HCT116 (cell line): ENCODE measurements at regions not wholly inside any gene's neighbourhood (a gene's known extent, or its start where the extent isn't known, plus 50 kb on each side); places are given as distances from the start of the nearest gene placed in this dataset.

Experiments
- ATAC-seq: fragments of 200-7000 bp; cut with Tn5 transposase; 2 replicates; pipeline ENCODE4 v1.9.1; 2020; ENCODE audit warnings: mild to moderate bottlenecking, moderate library complexity
- BruUV-seq: library from RNA; stranded (reverse); fragments of 400-500 nt; replicated peaks from 2 replicates; lab custom pipeline; 2021; lab: Mats Ljungman, UMichigan
- CTCF ChIA-PET: fragments of 300-600 bp; sonication (Branson Sonifier 250); formaldehyde crosslinking; loops from one replicate; lab custom pipeline; 2021; ENCODE audit warnings: antibody characterized with exemption; lab: Charles Lee
- POLR2A ChIA-PET: fragments of 300-600, 350-600 bp; sonication (Branson Sonifier 250); formaldehyde crosslinking; loops from one replicate; lab custom pipeline; 2021; ENCODE audit warnings: antibody characterized with exemption; lab: Charles Lee
- RAD21 ChIA-PET, 2 experiments: fragments of 300-600 bp; sonication (Branson Sonifier 250); formaldehyde crosslinking; loops; one replicate each; lab custom pipeline; 2023; ENCODE audit warnings: low total read pairs in 2 of 2; ENCODE audit not compliant: uncharacterized antibody in 2 of 2, unreplicated experiment in 2 of 2, low non-redundant PET in 1 of 2; lab: Charles Lee
- DNase-seq: peaks from one replicate; pipeline ENCODE4 v3.0.0-alpha.2; 2010; ENCODE audit warnings: low read depth, low spot score
- H2AFZ ChIP-seq: fragments of 200-600 bp; shearing (Covaris generic), sonication (generic); 2 replicates; pipeline ENCODE4 v1.6.1; 2017; ENCODE audit warnings: low read depth, mixed run types, mixed read lengths, antibody characterized with exemption, low read length; ENCODE audit not compliant: poor library complexity, severe bottlenecking
- H3K27ac ChIP-seq: 2 replicates; pipeline ENCODE4 v1.5.1; 2012; ENCODE audit warnings: low read depth, low read length
- H3K27me3 ChIP-seq: fragments of 200-600 bp; sonication (generic); 2 replicates; pipeline ENCODE4 v1.6.1; 2016; ENCODE audit warnings: mixed run types, low read length, mixed read lengths; ENCODE audit not compliant: insufficient read depth
- H3K36me3 ChIP-seq, 2 experiments: fragments of 200-500 bp in 1 of 2; fragments of 200-600 bp in 1 of 2; sonication (Bioruptor generic) in 1 of 2; sonication (generic) in 1 of 2; 2 replicates each; pipeline versions ENCODE4 v1.5.1 to v1.6.1; 2014 to 2016; ENCODE audit warnings: low read length in 2 of 2, inconsistent platforms in 1 of 2, mixed read lengths in 1 of 2, mixed run types in 1 of 2; ENCODE audit not compliant: insufficient read depth in 2 of 2, control insufficient read depth in 1 of 2
- H3K4me1 ChIP-seq, 2 experiments: fragments of 200-600 bp in 1 of 2; sonication (generic) in 1 of 2; 2 replicates each; pipeline versions ENCODE4 v1.5.1 to v1.6.1; 2012 to 2017; ENCODE audit warnings: low read length in 2 of 2, inconsistent platforms in 1 of 2, mild to moderate bottlenecking in 1 of 2, mixed read lengths in 1 of 2, mixed run types in 1 of 2, moderate library complexity in 1 of 2; ENCODE audit not compliant: insufficient read depth in 2 of 2, control insufficient read depth in 1 of 2
- H3K4me2 ChIP-seq: fragments of 200-600 bp; sonication (generic); 2 replicates; pipeline ENCODE4 v1.6.1; 2017; ENCODE audit warnings: mixed run types, low read length, mixed read lengths
- H3K4me3 ChIP-seq, 2 experiments: fragments of 200-600 bp in 1 of 2; sonication (generic) in 1 of 2; replicated peaks in 1 of 2; 2 replicates each; pipeline ENCODE4 v1.5.1; 2011 to 2016; ENCODE audit warnings: low read length in 2 of 2, control low read depth in 1 of 2, low read depth in 1 of 2, mild to moderate bottlenecking in 1 of 2, mixed read lengths in 1 of 2, mixed run types in 1 of 2
- H3K79me2 ChIP-seq: fragments of 200-600 bp; sonication (generic); 2 replicates; pipeline ENCODE4 v1.6.1; 2017; ENCODE audit warnings: mild to moderate bottlenecking, mixed run types, low read length, moderate library complexity, mixed read lengths; ENCODE audit not compliant: insufficient read depth
- H3K9ac ChIP-seq: fragments of 200-600 bp; sonication (generic); 2 replicates; pipeline ENCODE4 v1.6.1; 2016; ENCODE audit warnings: low read length, mixed read lengths
- H3K9me2 ChIP-seq: fragments of 200-600 bp; sonication (generic), shearing (Covaris generic); 2 replicates; pipeline ENCODE4 v1.6.1; 2017; ENCODE audit warnings: mixed run types, mild to moderate bottlenecking, moderate library complexity; ENCODE audit not compliant: insufficient read depth
- H3K9me3 ChIP-seq, 2 experiments: fragments of 200-500 bp in 1 of 2; fragments of 200-600 bp in 1 of 2; sonication (Bioruptor generic) in 1 of 2; sonication (generic) in 1 of 2; 2 replicates each; pipeline ENCODE4 v1.6.1; 2014 to 2017; ENCODE audit warnings: low read length in 2 of 2, mixed read lengths in 2 of 2, inconsistent platforms in 1 of 2, low read depth in 1 of 2, mild to moderate bottlenecking in 1 of 2, mixed run types in 1 of 2, moderate library complexity in 1 of 2; ENCODE audit not compliant: control insufficient read depth in 1 of 2, insufficient read depth in 1 of 2
- H4K20me1 ChIP-seq: fragments of 200-600 bp; sonication (generic), shearing (Covaris generic); 2 replicates; pipeline ENCODE4 v1.6.1; 2017; ENCODE audit warnings: mixed run types, mild to moderate bottlenecking, moderate library complexity; ENCODE audit not compliant: insufficient read depth
- CEBPB ChIP-seq: IDR thresholded peaks from 2 replicates; pipeline ENCODE4 v1.6.1; 2012; ENCODE audit warnings: low read depth
- FOSL1 ChIP-seq: IDR thresholded peaks from 2 replicates; pipeline ENCODE4 v1.6.1; 2012; ENCODE audit warnings: low read depth
- JUND ChIP-seq: IDR thresholded peaks from 2 replicates; pipeline ENCODE4 v1.6.1; 2012
- RAD21 ChIP-seq: IDR thresholded peaks from 2 replicates; pipeline ENCODE4 v1.6.1; 2012; ENCODE audit warnings: low read depth, mild to moderate bottlenecking
- SIN3A ChIP-seq: IDR thresholded peaks from 2 replicates; pipeline ENCODE4 v1.6.1; 2012; ENCODE audit warnings: low read depth
- SP1 ChIP-seq: IDR thresholded peaks from 2 replicates; pipeline ENCODE4 v1.6.1; 2012; ENCODE audit warnings: low read depth
- SRF ChIP-seq: IDR thresholded peaks from 2 replicates; pipeline ENCODE4 v1.6.1; 2012; ENCODE audit warnings: low read depth
- ZFX ChIP-seq: fragments of 450-650 bp; IDR thresholded peaks from 2 replicates; pipeline ENCODE4 v1.6.1; 2017
- ZNF274 ChIP-seq: fragments of 200-500 bp; sonication (Bioruptor generic); IDR thresholded peaks from 2 replicates; pipeline ENCODE4 v1.6.1; 2014; ENCODE audit warnings: mild to moderate bottlenecking, low read depth, low read length, inconsistent platforms
- intact Hi-C: fragments of 100-400 bp; cut with micrococcal nuclease; formaldehyde crosslinking; loops from 2 replicates; pipeline ENCODE4 v1.10.0; 2022
- TF ChIP-seq, protein P1 (sequence below): IDR thresholded peaks from 2 replicates; pipeline ENCODE4 v1.6.1; 2011; ENCODE audit warnings: mild to moderate bottlenecking, low read length, moderate library complexity; ENCODE audit not compliant: insufficient replicate concordance; ENCODE audit errors: extremely low read depth
- TF ChIP-seq, protein P2 (sequence below): IDR thresholded peaks from 2 replicates; pipeline ENCODE4 v1.6.1; 2012; ENCODE audit warnings: low read depth
- TF ChIP-seq, protein P3 (sequence below): IDR thresholded peaks from 2 replicates; pipeline ENCODE4 v1.6.1; 2012

DNA sequence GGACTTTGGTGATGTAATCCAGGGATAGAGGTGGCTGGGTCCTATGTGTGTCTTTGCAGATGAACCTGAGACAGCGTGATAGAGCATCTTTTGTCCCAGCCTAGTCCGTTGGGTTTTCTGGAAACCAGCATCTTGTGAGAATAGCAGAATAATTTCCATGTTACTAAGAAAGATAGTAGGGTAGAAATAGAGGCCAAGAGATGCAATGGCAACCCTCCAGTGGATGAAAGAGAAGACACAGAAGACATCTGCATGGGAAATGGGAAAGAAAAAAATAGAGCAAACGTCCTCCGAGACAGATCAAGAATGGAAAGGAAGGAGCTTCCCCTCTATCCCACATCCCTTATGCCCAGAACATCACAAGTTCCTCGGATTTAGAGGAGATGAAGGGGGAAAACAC is 409.3 kb upstream of the TMEM132C start:
- no peak overlapping the region for H3K27ac ChIP-seq
- no TSS peak for BruUV-seq
- no peaks in the 10 kb centered on the region for H3K9me2 ChIP-seq
- H3K27me3 ChIP-seq, result no peaks in the 10 kb centered on the region
- no peak overlapping the region for H2AFZ ChIP-seq
- ATAC-seq, result no peak
- no peak overlapping the region for H3K4me2 ChIP-seq
- ChIA-PET POLR2A (no interaction called here), CTCF (no interaction called here), RAD21 (no interaction called here)
- no peak overlapping the region for H3K4me3 ChIP-seq
- H3K79me2 ChIP-seq, result no peaks in the 10 kb centered on the region
- H4K20me1 ChIP-seq, result no peaks in the 10 kb centered on the region
- TF ChIP-seq ZNF274, result no peak
- TF ChIP-seq JUND, result no peak
- TF ChIP-seq SP1, result no peak
- no peak for TF ChIP-seq ZFX
- no peak for TF ChIP-seq SIN3A
- TF ChIP-seq, protein P1, sequence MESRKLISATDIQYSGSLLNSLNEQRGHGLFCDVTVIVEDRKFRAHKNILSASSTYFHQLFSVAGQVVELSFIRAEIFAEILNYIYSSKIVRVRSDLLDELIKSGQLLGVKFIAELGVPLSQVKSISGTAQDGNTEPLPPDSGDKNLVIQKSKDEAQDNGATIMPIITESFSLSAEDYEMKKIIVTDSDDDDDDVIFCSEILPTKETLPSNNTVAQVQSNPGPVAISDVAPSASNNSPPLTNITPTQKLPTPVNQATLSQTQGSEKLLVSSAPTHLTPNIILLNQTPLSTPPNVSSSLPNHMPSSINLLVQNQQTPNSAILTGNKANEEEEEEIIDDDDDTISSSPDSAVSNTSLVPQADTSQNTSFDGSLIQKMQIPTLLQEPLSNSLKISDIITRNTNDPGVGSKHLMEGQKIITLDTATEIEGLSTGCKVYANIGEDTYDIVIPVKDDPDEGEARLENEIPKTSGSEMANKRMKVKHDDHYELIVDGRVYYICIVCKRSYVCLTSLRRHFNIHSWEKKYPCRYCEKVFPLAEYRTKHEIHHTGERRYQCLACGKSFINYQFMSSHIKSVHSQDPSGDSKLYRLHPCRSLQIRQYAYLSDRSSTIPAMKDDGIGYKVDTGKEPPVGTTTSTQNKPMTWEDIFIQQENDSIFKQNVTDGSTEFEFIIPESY, result no peak
- TF ChIP-seq, protein P2, sequence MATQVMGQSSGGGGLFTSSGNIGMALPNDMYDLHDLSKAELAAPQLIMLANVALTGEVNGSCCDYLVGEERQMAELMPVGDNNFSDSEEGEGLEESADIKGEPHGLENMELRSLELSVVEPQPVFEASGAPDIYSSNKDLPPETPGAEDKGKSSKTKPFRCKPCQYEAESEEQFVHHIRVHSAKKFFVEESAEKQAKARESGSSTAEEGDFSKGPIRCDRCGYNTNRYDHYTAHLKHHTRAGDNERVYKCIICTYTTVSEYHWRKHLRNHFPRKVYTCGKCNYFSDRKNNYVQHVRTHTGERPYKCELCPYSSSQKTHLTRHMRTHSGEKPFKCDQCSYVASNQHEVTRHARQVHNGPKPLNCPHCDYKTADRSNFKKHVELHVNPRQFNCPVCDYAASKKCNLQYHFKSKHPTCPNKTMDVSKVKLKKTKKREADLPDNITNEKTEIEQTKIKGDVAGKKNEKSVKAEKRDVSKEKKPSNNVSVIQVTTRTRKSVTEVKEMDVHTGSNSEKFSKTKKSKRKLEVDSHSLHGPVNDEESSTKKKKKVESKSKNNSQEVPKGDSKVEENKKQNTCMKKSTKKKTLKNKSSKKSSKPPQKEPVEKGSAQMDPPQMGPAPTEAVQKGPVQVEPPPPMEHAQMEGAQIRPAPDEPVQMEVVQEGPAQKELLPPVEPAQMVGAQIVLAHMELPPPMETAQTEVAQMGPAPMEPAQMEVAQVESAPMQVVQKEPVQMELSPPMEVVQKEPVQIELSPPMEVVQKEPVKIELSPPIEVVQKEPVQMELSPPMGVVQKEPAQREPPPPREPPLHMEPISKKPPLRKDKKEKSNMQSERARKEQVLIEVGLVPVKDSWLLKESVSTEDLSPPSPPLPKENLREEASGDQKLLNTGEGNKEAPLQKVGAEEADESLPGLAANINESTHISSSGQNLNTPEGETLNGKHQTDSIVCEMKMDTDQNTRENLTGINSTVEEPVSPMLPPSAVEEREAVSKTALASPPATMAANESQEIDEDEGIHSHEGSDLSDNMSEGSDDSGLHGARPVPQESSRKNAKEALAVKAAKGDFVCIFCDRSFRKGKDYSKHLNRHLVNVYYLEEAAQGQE, result no peak
- TF ChIP-seq CEBPB, result no peak
- TF ChIP-seq SRF, result no peak
- no peak for TF ChIP-seq FOSL1
- TF ChIP-seq, protein P3, sequence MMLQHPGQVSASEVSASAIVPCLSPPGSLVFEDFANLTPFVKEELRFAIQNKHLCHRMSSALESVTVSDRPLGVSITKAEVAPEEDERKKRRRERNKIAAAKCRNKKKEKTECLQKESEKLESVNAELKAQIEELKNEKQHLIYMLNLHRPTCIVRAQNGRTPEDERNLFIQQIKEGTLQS, result no peak
- TF ChIP-seq RAD21, result no peak
- intact Hi-C loops, result no loop called here
- H3K4me1 ChIP-seq, result no peaks in the 10 kb centered on the region
- peaks cover 23 to 41% of the 10 kb centered on the region in 2 experiments; a peak in 2 of 4 replicates for H3K9me3 ChIP-seq
- H3K9ac ChIP-seq, result no peak overlapping the region
- DNase-seq, result no peak
- H3K36me3 ChIP-seq, result no peaks in the 10 kb centered on the region
